GM18867 (cell line): ENCODE measurements at regions not wholly inside any gene's neighbourhood (a gene's known extent, or its start where the extent isn't known, plus 50 kb on each side); places are given as distances from the start of the nearest gene placed in this dataset.

Experiments
- ATAC-seq: cut with Tn5 transposase; IDR thresholded peaks from one replicate; pipeline ENCODE4 v1.9.1; 2021; ENCODE audit warnings: mild to moderate bottlenecking, moderate library complexity; ENCODE audit not compliant: unreplicated experiment

- ATAC-seq: no peak
Measured at GRCh38 chr2:19687017-19687659, 214.6 kb downstream of the TTC32 start.

GRCh38 chr2:19686439-19686838, 215.3 kb downstream of the TTC32 start:
- ATAC-seq: no peak

DNA sequence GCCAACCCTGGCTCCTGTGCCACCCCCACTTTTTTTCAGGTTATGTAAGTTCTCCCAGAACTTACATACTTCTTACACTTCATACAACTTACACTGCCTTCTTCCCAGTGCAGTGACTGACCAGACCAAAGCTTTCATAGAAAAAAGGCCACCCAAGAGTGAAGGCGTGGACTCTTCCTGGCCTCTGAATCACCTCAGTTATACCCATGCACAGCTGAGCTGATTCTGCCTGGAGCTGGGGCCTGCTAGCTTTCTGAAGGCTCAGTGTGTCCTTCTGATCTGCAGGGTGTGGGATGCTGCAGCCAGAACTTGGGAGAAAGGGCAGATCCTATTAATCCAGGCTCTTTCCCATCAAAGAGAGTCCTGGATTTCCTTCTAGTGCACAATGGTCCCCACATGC, 216.1 kb downstream of the TTC32 start:
- no peak for ATAC-seq

GRCh38 chr2:19684516-19684915, 217.3 kb downstream of the TTC32 start:
- no peak for ATAC-seq

DNA sequence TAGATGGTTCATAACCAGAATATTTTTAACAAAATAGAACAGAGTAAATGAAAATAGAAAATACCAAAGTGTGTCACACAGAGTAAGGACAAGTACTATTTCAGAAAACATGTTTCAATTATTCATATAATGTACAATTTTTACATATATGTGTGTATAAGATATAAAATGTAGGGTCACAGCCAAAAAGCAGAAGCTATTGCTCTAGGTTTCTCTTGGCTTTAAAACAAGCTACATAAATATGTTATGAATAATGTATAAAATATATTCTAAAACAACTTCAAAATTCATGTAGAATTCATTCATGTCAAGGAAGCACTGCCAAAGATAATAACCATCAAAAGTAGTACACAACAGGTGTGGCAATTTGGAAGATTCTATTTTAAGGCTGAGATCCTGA, 218.2 kb downstream of the TTC32 start:
- ATAC-seq: no peak

- ATAC-seq: no peak
Measured at GRCh38 chr2:19682493-19682892, 219.3 kb downstream of the TTC32 start.

DNA sequence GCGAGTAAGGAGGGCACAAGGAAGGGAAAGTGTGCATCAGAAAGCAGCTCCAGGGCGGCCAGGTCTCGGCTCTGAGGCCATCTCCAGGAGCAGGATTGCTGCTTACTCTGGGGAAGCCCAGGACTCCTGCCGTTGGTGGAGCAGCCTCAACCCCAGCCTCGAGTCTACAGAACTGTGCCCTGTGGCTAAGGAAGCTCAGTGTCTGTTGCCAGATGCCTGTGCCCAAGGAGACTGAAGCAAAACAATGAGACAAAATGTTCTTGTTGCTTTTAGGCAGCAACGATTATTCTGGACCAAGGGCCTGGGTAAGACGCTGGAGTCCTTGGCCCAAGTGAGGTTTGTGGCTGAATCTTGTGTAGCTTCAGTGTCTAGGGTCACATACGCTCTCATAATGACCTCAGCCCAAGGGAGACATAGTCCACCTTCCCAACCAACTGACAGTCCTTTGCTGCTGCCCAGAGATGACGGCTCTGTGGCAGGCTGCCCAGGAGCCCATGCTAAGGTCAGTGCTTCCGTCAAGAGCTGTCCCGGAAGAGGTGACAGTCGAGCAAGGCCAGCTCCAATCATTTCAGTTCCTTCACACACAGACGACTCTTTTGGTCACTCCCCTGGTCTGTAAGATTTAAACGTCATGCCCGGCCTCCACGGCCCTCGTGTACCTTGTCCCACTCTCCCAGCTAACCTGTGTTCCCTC, 223.8 kb downstream of the TTC32 start:
- ATAC-seq: no peak

GRCh38 chr2:19677215-19677777, 224.5 kb downstream of the TTC32 start:
- no peak for ATAC-seq

DNA sequence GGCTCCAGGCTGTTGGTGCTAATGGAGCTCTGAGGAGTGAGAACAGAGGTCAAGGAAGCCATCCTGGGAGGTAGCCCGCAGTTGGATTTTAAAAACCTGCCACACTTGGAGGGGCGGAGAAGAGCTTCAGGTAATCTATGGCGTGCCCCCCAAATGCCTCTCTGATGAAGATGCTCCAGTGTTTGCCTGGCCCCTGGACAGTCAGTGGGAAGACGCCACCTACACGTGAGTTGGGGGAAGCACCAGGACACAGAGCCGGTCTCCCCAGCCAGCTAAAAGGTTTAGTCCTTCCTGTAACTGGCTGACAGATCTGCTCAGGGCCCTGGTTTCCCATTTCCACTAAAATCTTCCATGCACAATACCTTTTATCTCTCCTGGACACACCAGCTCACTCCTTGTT, 225.0 kb downstream of the TTC32 start:
- ATAC-seq: no peak

DNA sequence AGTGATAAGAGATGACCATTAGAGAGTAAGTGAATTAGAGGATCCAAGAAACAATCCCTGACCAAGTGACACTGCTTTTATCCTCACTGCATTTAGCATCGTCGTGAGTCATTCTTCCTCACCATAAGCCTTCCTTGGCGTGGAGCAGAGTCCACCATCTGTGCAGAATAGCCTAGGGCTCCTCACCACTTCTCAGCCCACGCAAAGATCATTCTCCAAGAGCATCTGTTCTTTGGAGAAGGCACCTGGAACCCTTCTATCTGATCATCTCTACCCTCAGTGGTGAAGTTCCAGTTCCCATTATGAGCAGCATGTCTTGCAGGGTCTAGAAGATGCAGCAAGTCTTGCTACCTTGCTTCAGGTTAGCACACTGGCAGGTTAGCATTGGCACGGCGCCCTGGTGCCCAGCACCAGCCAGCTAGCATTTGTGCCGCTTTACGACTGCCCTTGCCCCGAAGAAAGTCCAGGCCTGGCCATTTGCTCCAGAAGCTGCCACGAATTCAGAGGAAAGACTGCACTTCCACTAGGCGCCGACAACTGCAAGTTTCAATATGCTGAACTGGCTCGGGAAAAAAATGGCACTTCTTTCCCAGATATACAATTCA, 225.8 kb downstream of the TTC32 start:
- ATAC-seq: no peak

DNA sequence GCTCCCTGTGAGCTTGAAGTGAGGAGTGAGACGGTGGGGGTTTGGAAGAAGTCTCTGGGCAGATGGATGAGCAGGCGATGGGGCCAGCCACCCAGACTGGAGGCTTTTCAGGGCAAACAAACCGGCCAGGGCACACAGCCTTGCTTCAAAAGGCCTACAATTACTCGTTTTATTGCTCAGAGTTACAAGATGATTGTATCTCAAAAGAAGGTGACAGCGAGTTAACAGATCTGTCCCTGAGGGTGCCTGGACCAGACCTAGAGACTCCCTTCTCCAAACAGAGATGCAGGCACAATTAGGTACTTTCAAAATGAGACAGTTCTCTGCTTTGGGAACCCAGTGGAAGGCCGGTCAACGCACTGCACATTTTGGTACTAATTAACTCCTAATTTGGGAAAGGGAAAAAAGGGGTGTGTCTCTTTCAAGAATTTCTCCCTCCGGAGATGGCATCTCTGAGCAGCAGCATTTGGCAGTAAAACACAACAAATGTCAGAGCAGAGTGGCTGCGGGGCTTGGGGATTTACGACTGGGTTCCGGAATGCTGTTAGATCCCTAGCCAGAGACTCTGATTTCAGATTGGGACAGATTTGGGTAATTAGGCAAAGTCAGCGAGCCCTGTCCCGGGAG, 226.7 kb downstream of the TTC32 start:
- ATAC-seq: no peak

- no peak for ATAC-seq
Measured at GRCh38 chr2:19674051-19675002, 227.5 kb downstream of the TTC32 start.

GRCh38 chr2:19673213-19673791, 228.5 kb downstream of the TTC32 start:
- no peak for ATAC-seq

- no peak for ATAC-seq
Measured at GRCh38 chr2:19671916-19672315, 229.9 kb downstream of the TTC32 start.

DNA sequence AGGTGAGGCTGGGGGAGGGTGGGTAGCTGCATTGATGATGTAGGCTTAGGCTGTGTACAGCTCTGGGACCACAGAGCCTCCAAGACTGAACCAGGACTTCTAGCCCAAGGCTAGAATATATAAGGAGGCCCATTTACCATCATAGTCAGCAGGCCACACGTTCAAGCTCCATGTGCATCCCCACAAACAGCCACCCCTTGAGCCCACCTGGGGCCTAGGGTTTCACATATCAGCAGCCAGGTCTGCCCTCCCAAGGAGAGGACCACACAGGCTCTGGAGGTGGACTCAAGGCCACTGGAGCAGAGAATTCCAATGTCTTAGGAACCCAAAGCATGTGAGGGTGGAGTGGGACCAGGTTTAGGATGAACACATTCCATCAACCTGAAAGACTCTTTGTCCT, 230.5 kb downstream of the TTC32 start:
- no peak for ATAC-seq

- no peak for ATAC-seq
Measured at GRCh38 chr2:19670303-19670702, 231.5 kb downstream of the TTC32 start.

GRCh38 chr2:19669559-19669958, 232.2 kb downstream of the TTC32 start:
- ATAC-seq: no peak

- no peak for ATAC-seq
Measured at GRCh38 chr2:19669126-19669525, 232.7 kb downstream of the TTC32 start.

- ATAC-seq: no peak
Measured at GRCh38 chr2:19667536-19667949, 234.2 kb downstream of the TTC32 start.

- ATAC-seq: no peak
Measured at GRCh38 chr2:19667085-19667484, 234.7 kb downstream of the TTC32 start.
